Upper lobe of right lung (tissue), 1 donor: ENCODE measurements at regions not wholly inside any gene's neighbourhood (a gene's known extent, or its start where the extent isn't known, plus 50 kb on each side); places are given as distances from the start of the nearest gene placed in this dataset.

Source experiments
- ATAC-seq: fragments of 200-7000 bp; cut with Tn5 transposase; one replicate; pipeline ENCODE4 v1.9.1; 2020; ENCODE audit warnings: mild to moderate bottlenecking, moderate library complexity
- DNase-seq: peaks from one replicate; pipeline ENCODE4 v3.0.0-alpha.2; 2020
- H3K27ac ChIP-seq: fragments of 200-600 bp; one replicate; pipeline ENCODE4 v1.8.0; 2022
- H3K27me3 ChIP-seq: fragments of 200-600 bp; one replicate; pipeline ENCODE4 v1.8.0; 2022; ENCODE audit warnings: mild to moderate bottlenecking
- H3K36me3 ChIP-seq: fragments of 200-600 bp; one replicate; pipeline ENCODE4 v1.8.0; 2022
- H3K4me1 ChIP-seq: fragments of 200-600 bp; one replicate; pipeline ENCODE4 v1.8.0; 2022
- H3K4me3 ChIP-seq: fragments of 200-600 bp; one replicate; pipeline ENCODE4 v1.8.0; 2022; ENCODE audit warnings: mild to moderate bottlenecking
- H3K9me3 ChIP-seq: fragments of 200-600 bp; one replicate; pipeline ENCODE4 v1.8.0; 2022
- CTCF ChIP-seq: fragments of 200-600 bp; IDR thresholded peaks from one replicate; pipeline ENCODE4 v1.8.0; 2022; ENCODE audit warnings: antibody characterized with exemption
- intact Hi-C: fragments of 100-400 bp; cut with DNase I; formaldehyde crosslinking; loops from one replicate; pipeline ENCODE4 v1.11.0; 2022
- donor health status: DM: no; HTN: yes; CAD: no; lungs with severe emphysema.

GRCh38 chr5:124583469-124584350 is 162.7 kb downstream of the ZNF608 start:
- Histone ChIP-seq H3K27me3 (no peaks in the 10 kb centered on the region), H3K4me1 (no peaks in the 10 kb centered on the region), H3K4me3 (no peak overlapping the region), H3K9me3 (no peaks in the 10 kb centered on the region), H3K27ac (no peak overlapping the region), H3K36me3 (no peaks in the 10 kb centered on the region)
- DNase-seq (no peak), ATAC-seq (peak; percentile 90)
- no peak for TF ChIP-seq CTCF
- intact Hi-C loops = no loop called here

- ATAC-seq (no peak), DNase-seq (no peak)
- H3K4me1 ChIP-seq = no peaks in the 10 kb centered on the region
- TF ChIP-seq CTCF = no peak
- no peak overlapping the region for H3K27ac ChIP-seq
- no peaks in the 10 kb centered on the region for H3K9me3 ChIP-seq
- no peak overlapping the region for H3K4me3 ChIP-seq
- no peaks in the 10 kb centered on the region for H3K27me3 ChIP-seq
- intact Hi-C loops = no loop called here
- H3K36me3 ChIP-seq = no peaks in the 10 kb centered on the region
These were observed 163.9 kb downstream of the ZNF608 start for GRCh38 chr5:124582561-124582840.

GRCh38 chr5:124581738-124582560 is 164.5 kb downstream of the ZNF608 start:
- intact Hi-C loops = no loop called here
- no peaks in the 10 kb centered on the region for H3K27me3 ChIP-seq
- no peaks in the 10 kb centered on the region for H3K9me3 ChIP-seq
- H3K4me1 ChIP-seq = no peaks in the 10 kb centered on the region
- no peak overlapping the region for H3K27ac ChIP-seq
- no peak for TF ChIP-seq CTCF
- DNase-seq (no peak), ATAC-seq (no peak)
- no peak overlapping the region for H3K4me3 ChIP-seq
- H3K36me3 ChIP-seq = no peaks in the 10 kb centered on the region

- intact Hi-C loops = no loop called here
- DNase-seq (no peak), ATAC-seq (peak; percentile 23)
- Histone ChIP-seq H3K9me3 (no peaks in the 10 kb centered on the region), H3K4me3 (no peak overlapping the region), H3K27me3 (no peaks in the 10 kb centered on the region), H3K36me3 (no peaks in the 10 kb centered on the region), H3K27ac (no peak overlapping the region), H3K4me1 (no peaks in the 10 kb centered on the region)
- TF ChIP-seq CTCF = no peak
These were observed 165.3 kb downstream of the ZNF608 start for GRCh38 chr5:124580925-124581737.

- Histone ChIP-seq H3K36me3 (no peaks in the 10 kb centered on the region), H3K4me3 (no peak overlapping the region), H3K27ac (no peak overlapping the region), H3K9me3 (no peaks in the 10 kb centered on the region), H3K4me1 (no peaks in the 10 kb centered on the region), H3K27me3 (no peaks in the 10 kb centered on the region)
- DNase-seq = no peak
- TF ChIP-seq CTCF = no peak
- no peak for ATAC-seq
- intact Hi-C loops = no loop called here
These were observed 165.9 kb downstream of the ZNF608 start for GRCh38 chr5:124580512-124580911.
